A549 (cell line): ENCODE measurements at regions not wholly inside any gene's neighbourhood (a gene's known extent, or its start where the extent isn't known, plus 50 kb on each side); places are given as distances from the start of the nearest gene placed in this dataset.

ENCODE experiments used
- ATAC-seq, 2 experiments: fragments of 200-7000 bp in 1 of 2; fragments of >200 bp in 1 of 2; cut with Nextera tagmentation in 1 of 2; cut with Tn5 transposase in 1 of 2; 3 replicates each; pipeline versions ENCODE4 v1.8.0 to v1.9.1; 2018 to 2020; ENCODE audit warnings: mild to moderate bottlenecking in 1 of 2, moderate library complexity in 1 of 2
- CTCF ChIA-PET: fragments of 300-600 bp; sonication (Branson Sonifier 250); formaldehyde crosslinking; extraction: SDS; loops from one replicate; lab custom pipeline; 2021; ENCODE audit warnings: antibody characterized with exemption, inconsistent platforms; lab: Yijun Ruan, JAX
- POLR2A ChIA-PET: fragments of 350-600 bp; formaldehyde crosslinking; extraction: SDS; loops from one replicate; lab custom pipeline; 2021; ENCODE audit warnings: antibody characterized with exemption, inconsistent platforms; lab: Yijun Ruan, JAX
- DNase-seq, 2 experiments: peaks; one replicate each; pipeline versions ENCODE4 v3.0.0 to v3.0.0-alpha.2; 2011 to 2016; ENCODE audit warnings: low read depth in 1 of 2, low spot score in 1 of 2
- FAIRE-seq: peaks from 2 replicates; lab custom pipeline; 2011; peaks lifted over from hg19 to GRCh38; lab: Jason Lieb, UNC
- H3K27ac ChIP-seq, 2 experiments: fragments of >200 bp; sonication (Bioruptor Twin); formaldehyde crosslinking; 3 replicates each; pipeline ENCODE4 v1.5.1; 2016 to 2017
- H3K4me1 ChIP-seq: fragments of >200 bp; sonication (Bioruptor Twin); formaldehyde crosslinking; 3 replicates; pipeline ENCODE4 v1.6.1; 2016
- H3K4me2 ChIP-seq: fragments of >200 bp; sonication (Bioruptor Twin); formaldehyde crosslinking; 3 replicates; pipeline ENCODE4 v1.6.1; 2016
- H3K4me3 ChIP-seq: fragments of >200 bp; sonication (Bioruptor Twin); formaldehyde crosslinking; 3 replicates; pipeline ENCODE4 v1.5.1; 2016
- H3K9me3 ChIP-seq: fragments of >200 bp; sonication (Bioruptor Twin); formaldehyde crosslinking; 3 replicates; pipeline ENCODE4 v1.6.1; 2016
- BHLHE40 ChIP-seq: IDR thresholded peaks from 2 replicates; pipeline ENCODE4 v1.6.1; 2012; ENCODE audit warnings: low read depth, low read length, inconsistent platforms
- CBX2 ChIP-seq: fragments of 200-600 bp; sonication (generic); IDR thresholded peaks from 2 replicates; pipeline ENCODE4 v1.6.1; 2016; ENCODE audit warnings: low read depth, mild to moderate bottlenecking, borderline replicate concordance
- CEBPB ChIP-seq, 2 experiments: fragments of >200 bp in 1 of 2; sonication (Bioruptor Twin) in 1 of 2; formaldehyde crosslinking in 1 of 2; IDR thresholded peaks; 2 replicates each; pipeline ENCODE4 v1.6.1; 2012 to 2016
- CHD4 ChIP-seq: fragments of 200-600 bp; sonication (generic); IDR thresholded peaks from 2 replicates; pipeline ENCODE4 v1.6.1; 2016; ENCODE audit warnings: antibody characterized with exemption, mild to moderate bottlenecking, borderline replicate concordance
- EP300 ChIP-seq, 2 experiments: fragments of >200 bp; sonication (Bioruptor Twin); formaldehyde crosslinking; IDR thresholded peaks; 2 replicates in 1 of 2; 3 replicates in 1 of 2; pipeline ENCODE4 v1.6.1; 2016 to 2017
- FOXS1 ChIP-seq: fragments of 250-450 bp; sonication (Bioruptor Pico); IDR thresholded peaks from 2 replicates; pipeline ENCODE4 v1.5.0; 2020; ENCODE audit warnings: mild to moderate bottlenecking, moderate library complexity
- HOXB13 ChIP-seq: fragments of 250-450 bp; sonication (Bioruptor Pico); IDR thresholded peaks from 2 replicates; pipeline ENCODE4 v1.5.0; 2020; ENCODE audit warnings: low read depth, mild to moderate bottlenecking, moderate library complexity
- HOXB5 ChIP-seq: fragments of 250-450 bp; sonication (Bioruptor Pico); IDR thresholded peaks from 2 replicates; pipeline ENCODE4 v1.5.0; 2020; ENCODE audit warnings: mild to moderate bottlenecking, moderate library complexity
- JUN ChIP-seq, 2 experiments: fragments of >200 bp; sonication (Bioruptor Twin); formaldehyde crosslinking; IDR thresholded peaks; 2 replicates in 1 of 2; 3 replicates in 1 of 2; pipeline ENCODE4 v1.6.1; 2016 to 2017
- NPAS2 ChIP-seq: fragments of 250-450 bp; sonication (Bioruptor Pico); IDR thresholded peaks from 2 replicates; pipeline ENCODE4 v1.8.0; 2022; ENCODE audit warnings: mild to moderate bottlenecking, moderate library complexity, borderline replicate concordance
- PBX3 ChIP-seq: IDR thresholded peaks from 2 replicates; pipeline ENCODE4 v1.6.1; 2012
- POLR2A ChIP-seq: IDR thresholded peaks from 2 replicates; pipeline ENCODE4 v1.6.1; 2012; ENCODE audit warnings: mild to moderate bottlenecking, low read length
- POLR2AphosphoS2 ChIP-seq: conservative IDR thresholded peaks from 2 replicates; pipeline ENCODE4 v1.6.1; 2012; ENCODE audit warnings: low read length, improper control_type of control experiment, inconsistent platforms
- RAD21 ChIP-seq, 2 experiments: fragments of >200 bp in 1 of 2; sonication (Bioruptor Twin) in 1 of 2; formaldehyde crosslinking in 1 of 2; IDR thresholded peaks in 1 of 2; conservative IDR thresholded peaks in 1 of 2; 2 replicates in 1 of 2; 3 replicates in 1 of 2; pipeline ENCODE4 v1.6.1; 2012 to 2018; ENCODE audit warnings: inconsistent platforms in 1 of 2
- RCOR1 ChIP-seq: fragments of 150-350 bp; IDR thresholded peaks from 2 replicates; pipeline ENCODE4 v1.6.1; 2014; ENCODE audit warnings: antibody characterized with exemption, low read length, low read depth
- SREBF2 ChIP-seq: fragments of 450-650 bp; IDR thresholded peaks from 2 replicates; pipeline ENCODE4 v1.6.1; 2014; ENCODE audit warnings: mild to moderate bottlenecking, moderate library complexity
- TP53 ChIP-seq: fragments of 250-450 bp; sonication (Bioruptor Pico); IDR thresholded peaks from 2 replicates; pipeline ENCODE4 v1.5.0; 2021; ENCODE audit warnings: mild to moderate bottlenecking, moderate library complexity
- WGBS: methylation state at CpG from one replicate; pipeline ENCODE4 v1.1.6; 2017; ENCODE audit errors: missing lambda C conversion rate; 5-methylcytosine and 5-hydroxymethylcytosine counted together
- TF ChIP-seq, protein P1 (sequence below): fragments of 250-450 bp; sonication (Bioruptor Pico); IDR thresholded peaks from 2 replicates; pipeline ENCODE4 v1.5.0; 2021; ENCODE audit warnings: mild to moderate bottlenecking, moderate library complexity, borderline replicate concordance
- TF ChIP-seq, protein P2 (sequence below): fragments of >200 bp; sonication (Bioruptor Twin); formaldehyde crosslinking; IDR thresholded peaks from 2 replicates; pipeline ENCODE4 v1.6.1; 2016
- TF ChIP-seq, protein P3 (sequence below): fragments of 250-450 bp; sonication (Bioruptor Pico); IDR thresholded peaks from 2 replicates; pipeline ENCODE4 v1.5.0; 2020; ENCODE audit warnings: low read depth, mild to moderate bottlenecking, moderate library complexity
- TF ChIP-seq, protein P4 (sequence below): fragments of 150-350 bp; IDR thresholded peaks from 2 replicates; pipeline ENCODE4 v1.6.1; 2014; ENCODE audit warnings: low read depth, mild to moderate bottlenecking, low read length

- ChIA-PET POLR2A (no interaction called here), CTCF (interaction anchor here (0.5 to 0.8 kb wide), 2 partner anchors 202 to 228 kb away, joined by 3 to 4 read pairs; no protein-coding TSS in a partner anchor)
- 71% methylated on average over 1 of the region's 1 CpG for WGBS
- DNase-seq, result no peak
- no peak for ATAC-seq
- Histone ChIP-seq H3K4me2 (no peak overlapping the region), H3K9me3 (0 out of 3 replicates have a peak, but pooled peaks cover 7% of the 10 kb centered on the region), H3K27ac (no peak overlapping the region), H3K4me3 (no peak overlapping the region), H3K4me1 (no peaks in the 10 kb centered on the region)
- TF ChIP-seq NPAS2 (CRISPR knock-in tag) (no peak), RAD21 (conservative IDR thresholded peaks at IDR 0.05 in 1 of 2, IDR thresholded peaks at IDR 0.05 in 1 of 2) (no peak)
- TF ChIP-seq, protein P1, sequence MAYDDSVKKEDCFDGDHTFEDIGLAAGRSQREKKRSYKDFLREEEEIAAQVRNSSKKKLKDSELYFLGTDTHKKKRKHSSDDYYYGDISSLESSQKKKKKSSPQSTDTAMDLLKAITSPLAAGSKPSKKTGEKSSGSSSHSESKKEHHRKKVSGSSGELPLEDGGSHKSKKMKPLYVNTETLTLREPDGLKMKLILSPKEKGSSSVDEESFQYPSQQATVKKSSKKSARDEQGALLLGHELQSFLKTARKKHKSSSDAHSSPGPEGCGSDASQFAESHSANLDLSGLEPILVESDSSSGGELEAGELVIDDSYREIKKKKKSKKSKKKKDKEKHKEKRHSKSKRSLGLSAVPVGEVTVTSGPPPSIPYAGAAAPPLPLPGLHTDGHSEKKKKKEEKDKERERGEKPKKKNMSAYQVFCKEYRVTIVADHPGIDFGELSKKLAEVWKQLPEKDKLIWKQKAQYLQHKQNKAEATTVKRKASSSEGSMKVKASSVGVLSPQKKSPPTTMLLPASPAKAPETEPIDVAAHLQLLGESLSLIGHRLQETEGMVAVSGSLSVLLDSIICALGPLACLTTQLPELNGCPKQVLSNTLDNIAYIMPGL (CRISPR knock-in tag), result no peak
- FAIRE-seq, result no peak
These were observed 264.3 kb downstream of the RPAP3 start for GRCh38 chr12:47441490-47441889.

DNA sequence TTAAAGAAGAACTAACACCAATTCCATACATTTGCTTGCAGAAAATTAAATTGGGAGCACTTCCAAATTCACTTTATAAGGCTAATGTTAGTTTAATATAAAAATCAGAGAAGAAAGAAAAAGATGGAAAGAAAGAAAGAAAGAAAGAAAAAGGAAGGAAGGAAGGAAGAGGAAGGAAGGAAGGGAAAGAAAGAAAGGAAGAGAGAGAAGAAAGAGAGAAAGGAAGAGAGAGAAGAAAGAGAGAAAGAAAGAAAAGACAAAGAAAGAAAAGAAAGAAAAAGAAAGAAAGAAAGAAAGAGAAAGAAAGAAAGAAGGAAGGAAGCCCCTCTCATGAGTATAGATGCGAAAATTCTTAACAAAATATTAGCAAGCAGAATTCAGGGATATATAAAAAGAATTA lies 267.7 kb downstream of the RPAP3 start:
- CTCF ChIA-PET, result interaction anchor here (0.7 kb wide), 1 partner anchor 30 kb away, joined by 3 read pairs; no protein-coding TSS in a partner anchor
- Histone ChIP-seq H3K4me1 (no peaks in the 10 kb centered on the region), H3K4me3 (no peak overlapping the region), H3K4me2 (no peak overlapping the region), H3K9me3 (peaks cover 18% of the 10 kb centered on the region; the same call in 2 of the 3 replicates), H3K27ac (no peak overlapping the region)
- FAIRE-seq, result no peak
- POLR2A ChIA-PET, result no interaction called here
- no peak for DNase-seq
- 4% methylated on average over 1 of the region's 1 CpG for WGBS
- no peak for ATAC-seq
- TF ChIP-seq CBX2 (no peak), HOXB13 (CRISPR knock-in tag) (no peak), BHLHE40 (no peak), SREBF2 (no peak), NPAS2 (CRISPR knock-in tag) (no peak), RCOR1 (no peak), TP53 (CRISPR knock-in tag) (no peak), HOXB5 (CRISPR knock-in tag) (no peak), JUN (IDR thresholded peaks at IDR 0.05) (no peak), POLR2A (no peak), CHD4 (no peak), CEBPB (IDR thresholded peaks at IDR 0.05) (no peak), PBX3 (no peak), EP300 (IDR thresholded peaks at IDR 0.05) (no peak), POLR2AphosphoS2 (no peak), FOXS1 (CRISPR knock-in tag) (no peak)
- TF ChIP-seq, protein P1 (CRISPR knock-in tag), result no peak
- TF ChIP-seq, protein P2, sequence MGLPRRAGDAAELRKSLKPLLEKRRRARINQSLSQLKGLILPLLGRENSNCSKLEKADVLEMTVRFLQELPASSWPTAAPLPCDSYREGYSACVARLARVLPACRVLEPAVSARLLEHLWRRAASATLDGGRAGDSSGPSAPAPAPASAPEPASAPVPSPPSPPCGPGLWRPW, result no peak
- TF ChIP-seq, protein P3, sequence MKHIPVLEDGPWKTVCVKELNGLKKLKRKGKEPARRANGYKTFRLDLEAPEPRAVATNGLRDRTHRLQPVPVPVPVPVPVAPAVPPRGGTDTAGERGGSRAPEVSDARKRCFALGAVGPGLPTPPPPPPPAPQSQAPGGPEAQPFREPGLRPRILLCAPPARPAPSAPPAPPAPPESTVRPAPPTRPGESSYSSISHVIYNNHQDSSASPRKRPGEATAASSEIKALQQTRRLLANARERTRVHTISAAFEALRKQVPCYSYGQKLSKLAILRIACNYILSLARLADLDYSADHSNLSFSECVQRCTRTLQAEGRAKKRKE (CRISPR knock-in tag), result no peak
- TF ChIP-seq, protein P4, sequence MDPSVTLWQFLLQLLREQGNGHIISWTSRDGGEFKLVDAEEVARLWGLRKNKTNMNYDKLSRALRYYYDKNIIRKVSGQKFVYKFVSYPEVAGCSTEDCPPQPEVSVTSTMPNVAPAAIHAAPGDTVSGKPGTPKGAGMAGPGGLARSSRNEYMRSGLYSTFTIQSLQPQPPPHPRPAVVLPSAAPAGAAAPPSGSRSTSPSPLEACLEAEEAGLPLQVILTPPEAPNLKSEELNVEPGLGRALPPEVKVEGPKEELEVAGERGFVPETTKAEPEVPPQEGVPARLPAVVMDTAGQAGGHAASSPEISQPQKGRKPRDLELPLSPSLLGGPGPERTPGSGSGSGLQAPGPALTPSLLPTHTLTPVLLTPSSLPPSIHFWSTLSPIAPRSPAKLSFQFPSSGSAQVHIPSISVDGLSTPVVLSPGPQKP, result no peak
